ENCODE measurements at regions not wholly inside any gene's neighbourhood (a gene's known extent, or its start where the extent isn't known, plus 50 kb on each side); places are given as distances from the start of the nearest gene placed in this dataset.

GRCh38 chr2:67281101-67281500 lies 116.0 kb upstream of the ETAA1 start:
- TF ChIP-seq EZH2phosphoT487 (IDR thresholded peaks at IDR 0.05; ENCODE audit: low read length): no peak
- no peak for TF ChIP-seq EZH2 (optimal IDR thresholded peaks at IDR 0.05; ENCODE audit: low read depth, low read length)
- TF ChIP-seq CTCF (IDR thresholded peaks at IDR 0.05; ENCODE audit: low read length): no peak
- Histone ChIP-seq H3K4me2 (ENCODE audit: low read depth, low read length) (no peak overlapping the region), H3K4me3 (ENCODE audit: low read length) (no peak overlapping the region), H3K9me2 (replicated peaks; ENCODE audit: insufficient read depth, low read length) (no peaks in the 10 kb centered on the region), H4K20me1 (ENCODE audit: insufficient read depth, low read length) (no peaks in the 10 kb centered on the region), H3K27ac (ENCODE audit: low read length) (no peak overlapping the region), H3K9me3 (replicated peaks; ENCODE audit: insufficient read depth, low read length) (no peaks in the 10 kb centered on the region), H3K79me2 (ENCODE audit: low read length) (no peaks in the 10 kb centered on the region), H3F3A (ENCODE audit: insufficient read depth, low read length) (no peaks in the 10 kb centered on the region), H2AFZ (ENCODE audit: low read length) (no peak overlapping the region), H3K4me1 (ENCODE audit: low read length) (no peaks in the 10 kb centered on the region), H3K36me3 (replicated peaks; ENCODE audit: insufficient read depth, low read length) (no peaks in the 10 kb centered on the region), H3K9ac (ENCODE audit: low read length) (no peak overlapping the region), H3K27me3 (replicated peaks; ENCODE audit: insufficient read depth, low read length) (no peaks in the 10 kb centered on the region)
- no peak for DNase-seq

- Histone ChIP-seq H3K27ac (ENCODE audit: low read length) (no peak overlapping the region), H3K9ac (ENCODE audit: low read length) (no peak overlapping the region), H3K36me3 (replicated peaks; ENCODE audit: insufficient read depth, low read length) (no peaks in the 10 kb centered on the region), H3F3A (ENCODE audit: insufficient read depth, low read length) (no peaks in the 10 kb centered on the region), H2AFZ (ENCODE audit: low read length) (no peak overlapping the region), H4K20me1 (ENCODE audit: insufficient read depth, low read length) (no peaks in the 10 kb centered on the region), H3K9me3 (replicated peaks; ENCODE audit: insufficient read depth, low read length) (no peaks in the 10 kb centered on the region), H3K4me3 (ENCODE audit: low read length) (no peak overlapping the region), H3K9me2 (replicated peaks; ENCODE audit: insufficient read depth, low read length) (no peaks in the 10 kb centered on the region), H3K4me2 (ENCODE audit: low read depth, low read length) (no peak overlapping the region), H3K27me3 (replicated peaks; ENCODE audit: insufficient read depth, low read length) (no peaks in the 10 kb centered on the region), H3K79me2 (ENCODE audit: low read length) (no peaks in the 10 kb centered on the region), H3K4me1 (ENCODE audit: low read length) (no peaks in the 10 kb centered on the region)
- DNase-seq: no peak
- TF ChIP-seq EZH2 (optimal IDR thresholded peaks at IDR 0.05; ENCODE audit: low read depth, low read length) (no peak), EZH2phosphoT487 (IDR thresholded peaks at IDR 0.05; ENCODE audit: low read length) (no peak), CTCF (IDR thresholded peaks at IDR 0.05; ENCODE audit: low read length) (no peak)
These were observed 113.5 kb upstream of the ETAA1 start for GRCh38 chr2:67283641-67284040.

- Histone ChIP-seq H3K9me3 (replicated peaks; ENCODE audit: insufficient read depth, low read length) (no peaks in the 10 kb centered on the region), H3K4me3 (ENCODE audit: low read length) (no peak overlapping the region), H3K79me2 (ENCODE audit: low read length) (no peaks in the 10 kb centered on the region), H3K36me3 (replicated peaks; ENCODE audit: insufficient read depth, low read length) (no peaks in the 10 kb centered on the region), H3K4me1 (ENCODE audit: low read length) (no peaks in the 10 kb centered on the region), H3K4me2 (ENCODE audit: low read depth, low read length) (no peak overlapping the region), H3K9ac (ENCODE audit: low read length) (no peak overlapping the region), H2AFZ (ENCODE audit: low read length) (no peak overlapping the region), H3K27ac (ENCODE audit: low read length) (no peak overlapping the region), H3K27me3 (replicated peaks; ENCODE audit: insufficient read depth, low read length) (no peaks in the 10 kb centered on the region), H3F3A (ENCODE audit: insufficient read depth, low read length) (no peaks in the 10 kb centered on the region), H3K9me2 (replicated peaks; ENCODE audit: insufficient read depth, low read length) (no peaks in the 10 kb centered on the region), H4K20me1 (ENCODE audit: insufficient read depth, low read length) (no peaks in the 10 kb centered on the region)
- TF ChIP-seq EZH2phosphoT487 (IDR thresholded peaks at IDR 0.05; ENCODE audit: low read length) (no peak), EZH2 (optimal IDR thresholded peaks at IDR 0.05; ENCODE audit: low read depth, low read length) (no peak), CTCF (IDR thresholded peaks at IDR 0.05; ENCODE audit: low read length) (no peak)
- no peak for DNase-seq
These were observed 110.0 kb upstream of the ETAA1 start for GRCh38 chr2:67286981-67287759.

Measured in MM.1S (cell line).